GM23248 (cell line): ENCODE measurements at regions not wholly inside any gene's neighbourhood (a gene's known extent, or its start where the extent isn't known, plus 50 kb on each side); places are given as distances from the start of the nearest gene placed in this dataset.

Experiments
- EZH2 ChIP-seq: fragments of 200-600 bp; sonication (generic); IDR thresholded peaks from 2 replicates; pipeline ENCODE4 v1.6.1; 2018; ENCODE audit warnings: antibody characterized with exemption, mild to moderate bottlenecking; ENCODE audit not compliant: insufficient read depth, poor library complexity, severe bottlenecking
- EZH2phosphoT487 ChIP-seq: fragments of 200-600 bp; sonication (generic); IDR thresholded peaks from 2 replicates; pipeline ENCODE4 v1.6.1; 2018; ENCODE audit warnings: antibody characterized with exemption, moderate library complexity, mild to moderate bottlenecking, low read depth; ENCODE audit not compliant: insufficient read depth

DNA sequence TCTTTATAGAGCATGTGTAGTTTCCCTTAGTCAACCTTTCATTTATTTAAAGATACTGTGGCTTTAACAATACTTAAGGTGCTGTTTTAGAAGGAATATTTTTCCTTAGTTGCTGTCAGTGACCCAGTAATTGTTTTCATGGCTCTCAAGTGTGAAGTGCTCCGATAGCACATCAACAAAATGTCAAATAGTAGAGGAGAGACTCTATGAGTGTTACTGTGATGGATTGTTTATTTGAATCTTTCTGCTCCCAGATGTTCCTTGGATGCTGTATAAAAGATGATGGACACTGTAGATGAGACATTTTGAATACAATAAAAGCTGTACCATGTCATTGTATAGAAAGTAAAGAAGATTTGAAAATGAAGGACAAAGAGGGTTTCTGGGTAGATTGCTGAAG lies 1185.7 kb upstream of the C9orf72 start:
- TF ChIP-seq EZH2phosphoT487 (no peak), EZH2 (no peak)
